ENCODE measurements at regions not wholly inside any gene's neighbourhood (a gene's known extent, or its start where the extent isn't known, plus 50 kb on each side); places are given as distances from the start of the nearest gene placed in this dataset.

GRCh38 chr10:28457110-28457509, 75.8 kb upstream of the WAC start:
- TF ChIP-seq EP300 (conservative IDR thresholded peaks at IDR 0.05; ENCODE audit: poor library complexity, severe bottlenecking) (no peak), TAF1 (IDR thresholded peaks at IDR 0.05; ENCODE audit: low read depth) (no peak)
